ENCODE measurements at regions not wholly inside any gene's neighbourhood (a gene's known extent, or its start where the extent isn't known, plus 50 kb on each side); places are given as distances from the start of the nearest gene placed in this dataset.

DNA sequence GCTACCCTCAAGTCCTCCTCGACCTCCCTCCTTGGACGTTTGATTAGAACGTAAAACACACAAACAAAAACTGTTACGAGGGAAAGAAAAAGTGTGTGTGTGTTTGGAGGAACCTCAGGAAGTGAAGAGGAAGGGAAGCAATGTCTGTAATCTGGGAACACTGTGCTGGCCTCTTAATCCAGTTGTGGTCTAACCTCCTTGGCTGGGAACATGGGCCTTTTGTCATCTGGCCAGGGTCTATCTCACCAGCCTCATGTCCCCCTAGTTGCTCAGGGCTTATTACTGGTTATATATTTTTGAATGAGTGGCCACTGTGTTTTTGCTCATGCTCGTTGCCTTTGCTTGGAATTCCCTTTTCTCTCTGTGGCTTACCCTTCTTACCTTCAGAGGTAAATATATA lies 89.0 kb upstream of the RASGRF1 start:
- no peak for TF ChIP-seq CTCF (IDR thresholded peaks at IDR 0.05; ENCODE audit: insufficient read depth, low read depth, low read length, missing control alignments)
- no peak for DNase-seq (ENCODE audit: low read depth)
- H3K4me3 ChIP-seq (ENCODE audit: low read depth, low read length): no peak overlapping the region

- H3K4me3 ChIP-seq (ENCODE audit: low read depth, low read length): no peak overlapping the region
- no peak for DNase-seq (ENCODE audit: low read depth)
- no peak for TF ChIP-seq CTCF (IDR thresholded peaks at IDR 0.05; ENCODE audit: insufficient read depth, low read depth, low read length, missing control alignments)
Measured at GRCh38 chr15:79179108-79179561, 88.6 kb upstream of the RASGRF1 start.

DNA sequence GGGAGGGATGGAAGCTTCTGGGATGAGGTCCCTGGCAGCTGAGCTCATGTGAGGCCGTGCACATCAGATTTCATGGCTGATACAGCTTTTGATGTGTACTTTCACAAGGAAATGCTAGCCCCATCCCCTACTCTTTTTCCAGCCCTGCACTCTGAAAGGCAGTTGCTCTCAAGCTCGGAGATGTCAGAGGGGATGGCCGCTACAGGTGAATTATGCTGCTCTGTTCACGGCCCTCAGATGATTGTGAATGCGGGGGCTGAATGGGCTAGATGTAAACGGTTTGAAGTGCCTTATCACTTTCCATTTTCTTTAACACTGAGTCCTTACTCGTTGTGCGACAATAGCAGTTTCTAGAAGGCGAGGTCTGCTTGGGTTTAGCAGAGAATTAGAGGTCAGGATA lies 88.0 kb upstream of the RASGRF1 start:
- no peak for DNase-seq (ENCODE audit: low read depth)
- no peak for TF ChIP-seq CTCF (IDR thresholded peaks at IDR 0.05; ENCODE audit: insufficient read depth, low read depth, low read length, missing control alignments)

GRCh38 chr15:79176151-79176550 lies 85.6 kb upstream of the RASGRF1 start:
- no peak for DNase-seq (ENCODE audit: low read depth)
- no peak for TF ChIP-seq CTCF (IDR thresholded peaks at IDR 0.05; ENCODE audit: insufficient read depth, low read depth, low read length, missing control alignments)
- no peak overlapping the region for H3K4me3 ChIP-seq (ENCODE audit: low read depth, low read length)

More for the DNA sequence above, 88.0 kb upstream of the RASGRF1 start:
- no peak overlapping the region for H3K4me3 ChIP-seq (ENCODE audit: low read depth, low read length)

DNA sequence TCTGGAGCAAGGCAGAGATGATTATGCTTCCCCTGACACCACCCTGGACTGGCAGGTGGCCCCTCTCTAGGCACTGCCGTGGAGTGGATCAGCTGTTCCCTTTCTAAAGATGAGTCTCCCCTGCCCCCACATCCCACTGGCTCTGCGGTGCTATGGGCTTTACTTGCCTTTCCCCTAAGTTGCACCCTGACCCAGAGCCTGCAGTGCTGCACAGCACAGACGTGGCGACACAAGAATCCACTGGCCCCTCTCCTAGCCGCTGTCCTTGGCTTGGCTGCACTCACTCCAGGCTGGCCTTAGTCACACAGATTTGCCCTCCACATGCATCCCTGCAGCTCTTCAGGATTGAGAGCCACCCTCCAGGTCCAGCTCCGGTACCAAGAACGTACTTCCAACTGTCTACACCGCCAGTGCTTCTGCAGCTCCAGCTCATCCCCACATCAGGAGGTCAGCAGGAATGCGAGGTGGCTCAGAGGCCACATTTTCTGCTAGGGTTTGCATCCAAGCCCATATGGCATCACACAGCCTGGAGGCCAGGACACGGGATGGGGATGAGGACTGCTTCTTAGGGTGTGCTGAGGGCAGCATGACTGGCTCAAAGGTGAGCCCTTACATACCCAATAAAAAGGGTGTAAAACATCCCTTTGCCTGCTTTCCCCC lies 82.4 kb upstream of the RASGRF1 start:
- no peak for DNase-seq (ENCODE audit: low read depth)
- H3K4me3 ChIP-seq (ENCODE audit: low read depth, low read length): no peak overlapping the region
- no peak for TF ChIP-seq CTCF (IDR thresholded peaks at IDR 0.05; ENCODE audit: insufficient read depth, low read depth, low read length, missing control alignments)

- DNase-seq (ENCODE audit: low read depth): no peak
- no peak overlapping the region for H3K4me3 ChIP-seq (ENCODE audit: low read depth, low read length)
- no peak for TF ChIP-seq CTCF (IDR thresholded peaks at IDR 0.05; ENCODE audit: insufficient read depth, low read depth, low read length, missing control alignments)
Measured at GRCh38 chr15:79172032-79172481, 81.5 kb upstream of the RASGRF1 start.

Data from GM12865 (cell line).